GM21367 (cell line): ENCODE measurements at regions not wholly inside any gene's neighbourhood (a gene's known extent, or its start where the extent isn't known, plus 50 kb on each side); places are given as distances from the start of the nearest gene placed in this dataset.

Experiments used
- ATAC-seq: cut with Tn5 transposase; IDR thresholded peaks from one replicate; pipeline ENCODE4 v1.9.1; 2021; ENCODE audit not compliant: unreplicated experiment

DNA sequence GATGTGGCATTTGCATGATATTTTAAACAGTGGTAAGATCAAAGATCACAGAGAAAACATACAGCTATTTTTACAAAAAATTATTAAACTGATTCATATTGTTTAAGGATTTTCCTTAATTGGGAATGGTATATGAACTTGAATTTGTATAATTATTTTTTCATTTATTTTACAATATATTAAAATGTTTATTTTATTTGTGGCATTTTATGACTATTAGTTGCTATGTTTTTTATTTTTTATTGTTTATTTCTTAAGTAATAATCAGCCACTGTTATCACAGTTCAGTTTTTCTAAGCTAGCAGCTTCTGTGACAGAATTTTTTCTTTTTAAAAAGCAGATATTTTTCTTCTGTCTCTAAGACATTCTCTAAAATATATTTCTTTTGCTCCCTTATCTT, 387.0 kb upstream of the KHDRBS2 start:
- ATAC-seq: no peak

DNA sequence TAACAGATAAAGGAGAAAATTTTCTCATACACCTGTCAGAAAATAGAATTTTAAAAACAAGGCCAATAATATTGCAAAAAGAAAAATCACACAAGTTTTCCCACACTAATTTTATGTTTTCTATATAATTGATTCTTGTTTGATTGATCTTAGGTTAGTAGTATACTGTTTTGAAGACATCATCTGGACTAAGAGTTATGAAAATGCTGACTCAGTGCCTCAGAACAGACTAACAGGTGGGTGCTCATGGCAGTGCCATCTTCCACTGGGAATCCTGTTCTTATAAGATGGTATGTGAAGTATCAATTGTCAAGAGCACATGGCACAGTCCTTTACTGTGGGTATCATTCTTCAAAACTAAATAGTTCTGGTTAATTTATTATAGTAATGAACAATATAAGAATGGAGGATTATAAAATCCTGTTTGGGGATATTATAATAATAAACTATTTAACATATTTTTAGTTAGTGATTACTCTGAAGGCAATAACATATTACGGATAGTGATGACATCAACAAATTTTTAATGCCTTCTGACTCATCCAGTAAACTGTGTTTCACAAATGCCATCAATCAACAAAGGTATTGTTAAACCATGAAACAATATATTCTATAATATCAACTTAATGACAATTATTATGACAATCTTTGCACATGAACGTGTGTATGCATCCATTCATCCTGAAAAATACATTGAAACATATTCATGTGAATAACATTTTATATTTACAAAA, 384.6 kb upstream of the KHDRBS2 start:
- ATAC-seq: no peak

DNA sequence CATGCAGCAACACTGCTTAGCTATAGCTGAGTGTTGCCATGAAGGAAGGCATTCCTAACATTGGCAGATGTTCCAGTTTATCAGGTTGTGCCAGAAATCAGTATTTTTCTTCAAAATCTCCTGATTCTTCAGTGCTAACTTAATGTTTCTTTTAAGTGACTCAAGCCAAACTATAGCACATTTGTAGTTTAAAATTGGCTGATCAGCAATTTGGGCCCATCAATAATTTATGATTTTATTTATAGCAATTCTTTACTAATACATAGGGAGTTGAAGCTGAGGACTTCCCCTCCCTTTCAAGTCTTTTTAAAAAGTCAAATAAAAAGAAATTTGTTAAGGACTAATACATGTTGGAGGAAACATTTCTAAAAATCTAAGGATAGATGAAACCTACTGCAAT, 383.8 kb upstream of the KHDRBS2 start:
- no peak for ATAC-seq

GRCh38 chr6:62652692-62653328, 366.8 kb upstream of the KHDRBS2 start:
- ATAC-seq: no peak

DNA sequence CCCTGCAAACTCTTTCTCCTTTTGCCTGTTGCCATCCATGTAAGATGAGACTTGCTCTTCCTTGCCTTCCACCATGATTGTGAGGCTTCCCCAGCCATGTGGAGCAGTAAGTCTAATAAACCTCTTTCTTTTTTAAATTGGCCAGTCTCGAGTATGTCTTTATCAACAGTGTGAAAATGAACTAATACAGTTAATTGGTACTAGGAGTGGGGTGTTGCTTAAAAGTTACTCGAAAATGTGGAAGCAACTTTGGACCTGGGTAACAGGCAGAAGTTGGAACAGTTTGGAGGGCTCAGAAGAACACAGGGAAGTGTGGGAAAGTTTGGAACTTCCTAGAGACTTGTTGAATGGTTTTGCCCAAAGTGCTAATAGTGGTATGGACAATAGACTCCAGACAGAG, 359.2 kb upstream of the KHDRBS2 start:
- no peak for ATAC-seq

GRCh38 chr6:62640749-62641148, 354.7 kb upstream of the KHDRBS2 start:
- ATAC-seq: no peak

GRCh38 chr6:62626661-62627060, 340.6 kb upstream of the KHDRBS2 start:
- no peak for ATAC-seq

- no peak for ATAC-seq
These were observed 338.0 kb upstream of the KHDRBS2 start for GRCh38 chr6:62623846-62624532.

DNA sequence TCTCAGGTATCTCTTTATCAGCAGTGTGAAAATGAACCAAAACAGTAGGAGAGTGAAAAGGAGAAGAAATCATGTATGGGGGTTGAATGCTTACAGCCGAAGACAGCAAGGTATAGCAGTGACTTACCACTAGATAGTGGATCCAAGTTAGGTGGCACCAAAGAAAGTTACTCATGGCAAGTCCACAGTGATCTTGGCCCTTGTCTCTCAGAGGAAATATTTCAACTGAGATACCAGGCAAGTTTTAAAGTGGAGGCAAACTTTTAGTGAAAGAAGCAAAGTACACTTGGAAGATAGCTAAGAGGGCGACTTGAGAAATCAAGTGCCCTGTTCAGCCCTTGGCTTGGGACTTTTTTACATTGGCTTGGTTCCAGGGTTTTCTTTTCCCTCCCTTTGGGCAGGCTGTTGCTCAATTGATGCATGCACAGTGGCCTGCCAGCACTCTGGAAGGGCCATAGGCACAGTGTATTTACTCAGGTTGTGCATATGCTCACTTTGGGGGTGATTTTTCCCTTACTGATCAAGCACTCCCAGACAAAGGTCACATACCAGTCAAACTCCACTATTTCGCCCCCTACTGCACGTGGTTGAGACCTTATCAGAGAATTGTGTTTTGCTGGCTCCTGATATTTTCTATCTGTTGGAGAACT, 329.5 kb upstream of the KHDRBS2 start:
- ATAC-seq: no peak

DNA sequence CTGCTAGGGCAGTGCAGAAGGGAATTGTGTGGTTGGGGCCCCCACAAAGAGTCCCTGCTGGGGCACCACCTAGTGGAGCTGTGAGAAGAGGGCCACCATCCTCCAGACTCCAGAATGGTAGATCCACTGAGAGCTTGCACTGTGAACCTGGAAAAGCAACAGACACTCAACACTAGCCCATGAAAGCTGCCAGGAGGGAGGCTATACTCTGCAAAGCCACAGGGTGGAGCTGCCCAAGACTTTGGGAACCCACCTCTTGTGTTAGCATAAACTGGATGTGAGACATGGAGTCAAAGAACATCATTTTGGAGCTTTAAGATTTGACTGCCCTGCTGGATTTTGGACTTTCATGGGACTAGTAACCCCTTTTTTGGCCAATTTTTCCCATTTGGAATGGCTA, 328.4 kb upstream of the KHDRBS2 start:
- no peak for ATAC-seq

DNA sequence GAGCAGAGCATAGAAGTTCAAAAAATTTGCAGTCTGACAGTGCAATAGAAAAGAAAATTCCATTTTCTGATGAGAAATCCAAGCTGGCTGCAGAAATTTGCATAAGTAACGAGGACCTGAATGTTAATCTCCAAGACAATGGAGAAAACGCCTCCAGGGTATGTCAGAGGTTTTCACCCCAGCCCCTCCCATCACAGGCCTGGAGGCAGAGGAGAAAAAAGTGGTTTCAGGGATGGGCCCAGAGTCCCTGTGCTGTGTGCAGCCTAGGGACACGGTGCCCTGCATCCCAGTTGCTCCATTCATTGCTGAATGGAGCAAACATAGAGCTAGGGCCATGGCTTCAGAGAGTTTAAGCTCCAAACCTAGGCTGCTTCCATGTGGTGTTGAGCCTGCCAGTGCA, 327.9 kb upstream of the KHDRBS2 start:
- no peak for ATAC-seq

GRCh38 chr6:62612471-62612870, 326.4 kb upstream of the KHDRBS2 start:
- no peak for ATAC-seq

- ATAC-seq: no peak
These were observed 284.3 kb upstream of the KHDRBS2 start for GRCh38 chr6:62570372-62570771.

DNA sequence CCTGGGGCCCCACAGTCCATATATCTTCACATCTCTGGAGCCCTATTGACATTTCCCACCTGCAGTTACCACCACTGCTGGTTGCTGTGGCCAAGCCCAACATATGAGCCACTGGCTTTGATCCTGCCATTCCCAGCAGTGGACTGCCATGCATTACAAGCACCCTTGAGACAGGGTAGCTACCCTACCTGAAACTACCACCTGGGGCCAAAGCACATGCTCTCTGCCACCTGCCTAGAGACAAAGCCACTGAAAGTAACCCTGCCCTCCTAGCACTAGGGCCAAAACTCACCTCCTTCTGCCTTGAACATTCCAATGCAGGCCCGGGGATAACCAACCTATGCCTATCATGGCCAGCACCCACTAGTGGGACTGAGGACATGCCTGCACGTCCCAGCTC, 255.5 kb upstream of the KHDRBS2 start:
- no peak for ATAC-seq

GRCh38 chr6:62530985-62531384, 245.0 kb upstream of the KHDRBS2 start:
- ATAC-seq: no peak

DNA sequence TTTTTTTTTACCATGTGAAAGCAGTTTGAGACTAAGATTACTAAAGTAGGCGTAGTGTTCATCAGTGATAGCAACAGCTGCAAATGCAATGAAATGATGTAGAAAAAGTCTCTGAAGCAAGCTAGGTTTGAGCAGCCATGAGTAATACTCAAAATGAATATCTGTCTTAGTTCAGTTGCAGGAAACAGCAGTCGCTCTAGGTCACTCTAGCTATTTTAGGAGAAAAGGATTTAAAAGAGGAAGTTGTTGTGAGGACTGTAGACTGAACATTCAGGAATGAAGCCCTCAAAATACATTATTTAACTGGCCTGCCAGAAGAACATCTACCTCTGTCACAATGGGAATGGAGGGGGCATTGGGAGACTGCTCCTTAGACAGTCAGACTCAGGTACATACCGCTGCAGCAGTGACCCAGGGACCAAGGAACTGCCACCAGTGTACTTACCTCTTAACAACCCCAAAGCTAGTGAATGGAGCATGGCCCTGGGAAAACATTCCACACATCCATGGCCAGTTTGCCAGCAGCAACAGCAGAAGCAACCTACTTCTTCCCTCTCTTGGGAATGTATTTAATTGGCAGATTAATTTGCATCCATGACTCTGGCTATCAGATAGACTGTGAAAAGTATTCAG, 243.0 kb upstream of the KHDRBS2 start:
- ATAC-seq: no peak

DNA sequence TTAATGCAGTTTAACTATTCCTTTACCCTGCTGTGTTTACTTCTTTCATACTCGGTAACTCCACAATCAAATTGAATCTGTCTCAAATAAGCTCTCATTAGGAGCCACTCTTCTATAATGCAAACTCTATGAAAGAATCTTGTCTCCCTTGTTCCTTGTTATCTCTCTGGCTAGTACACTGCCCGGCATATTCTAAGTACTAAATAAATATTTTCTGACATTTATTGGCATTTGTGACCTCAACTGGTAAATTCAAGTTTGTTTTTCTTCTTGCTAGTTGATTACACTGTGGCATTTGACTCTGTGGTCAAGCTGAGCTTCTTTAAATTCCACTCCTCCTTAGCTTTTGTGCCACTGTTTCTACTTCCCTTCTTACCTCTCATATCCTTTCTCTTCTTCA, 237.6 kb upstream of the KHDRBS2 start:
- no peak for ATAC-seq

- no peak for ATAC-seq
These were observed 233.5 kb upstream of the KHDRBS2 start for GRCh38 chr6:62519574-62519973.

GRCh38 chr6:62516291-62517141, 230.5 kb upstream of the KHDRBS2 start:
- no peak for ATAC-seq

GRCh38 chr6:62492192-62492822, 206.3 kb upstream of the KHDRBS2 start:
- ATAC-seq: no peak
